ENCODE measurements at regions not wholly inside any gene's neighbourhood (a gene's known extent, or its start where the extent isn't known, plus 50 kb on each side); places are given as distances from the start of the nearest gene placed in this dataset.

GRCh38 chr2:116706396-116706795, 1108.1 kb upstream of the DDX18 start:
- Histone ChIP-seq H3K27me3 (no peaks in the 10 kb centered on the region), H3K27ac (no peak overlapping the region), H3K4me1 (no peaks in the 10 kb centered on the region), H3K4me3 (no peak overlapping the region), H3K36me3 (no peaks in the 10 kb centered on the region), H3K9me3 (no peaks in the 10 kb centered on the region)
- no peak for DNase-seq (ENCODE audit: low spot score in 2 of 2)
- TF ChIP-seq POLR2A (IDR thresholded peaks at IDR 0.05) = no peak
- no peak for TF ChIP-seq POLR2AphosphoS5 (IDR thresholded peaks at IDR 0.05)
- TF ChIP-seq CTCF (IDR thresholded peaks at IDR 0.05) = no peak
- TF ChIP-seq EP300 (IDR thresholded peaks at IDR 0.05) = no peak
- 72% methylated on average over 3 of the region's 3 CpGs for WGBS

- WGBS = 81% methylated on average over 1 of the region's 1 CpG
- no peaks in the 10 kb centered on the region for H3K36me3 ChIP-seq
- no peak for TF ChIP-seq POLR2A (IDR thresholded peaks at IDR 0.05)
- no peak for TF ChIP-seq EP300 (IDR thresholded peaks at IDR 0.05)
- no peak for TF ChIP-seq POLR2AphosphoS5 (IDR thresholded peaks at IDR 0.05)
- TF ChIP-seq CTCF (IDR thresholded peaks at IDR 0.05) = no peak
- no peaks in the 10 kb centered on the region for H3K27me3 ChIP-seq
- peaks cover 7% of the 10 kb centered on the region for H3K9me3 ChIP-seq
- H3K4me1 ChIP-seq = no peaks in the 10 kb centered on the region
- H3K27ac ChIP-seq = no peak overlapping the region
- no peak for DNase-seq (ENCODE audit: low spot score in 2 of 2)
- H3K4me3 ChIP-seq = no peak overlapping the region
Measured at GRCh38 chr2:116716038-116716437, 1098.5 kb upstream of the DDX18 start.

- H3K27ac ChIP-seq = no peak overlapping the region
- no peak overlapping the region for H3K4me3 ChIP-seq
- H3K9me3 ChIP-seq = peaks cover 7% of the 10 kb centered on the region
- DNase-seq (ENCODE audit: low spot score in 2 of 2) = no peak
- WGBS = 87% methylated on average over 2 of the region's 2 CpGs
- TF ChIP-seq EP300 (IDR thresholded peaks at IDR 0.05) (no peak), POLR2AphosphoS5 (IDR thresholded peaks at IDR 0.05) (no peak), CTCF (IDR thresholded peaks at IDR 0.05) (no peak)
- H3K36me3 ChIP-seq = no peaks in the 10 kb centered on the region
- no peaks in the 10 kb centered on the region for H3K4me1 ChIP-seq
- no peaks in the 10 kb centered on the region for H3K27me3 ChIP-seq
Measured at GRCh38 chr2:116716444-116716843, 1098.0 kb upstream of the DDX18 start.

GRCh38 chr2:116717832-116718231, 1096.7 kb upstream of the DDX18 start:
- peaks cover 7% of the 10 kb centered on the region for H3K9me3 ChIP-seq
- WGBS = 70% methylated on average over 4 of the region's 4 CpGs
- TF ChIP-seq POLR2AphosphoS5 (IDR thresholded peaks at IDR 0.05) = no peak
- no peak for TF ChIP-seq EP300 (IDR thresholded peaks at IDR 0.05)
- no peak for TF ChIP-seq POLR2A (IDR thresholded peaks at IDR 0.05)
- no peak for TF ChIP-seq CTCF (IDR thresholded peaks at IDR 0.05)
- no peak for DNase-seq (ENCODE audit: low spot score in 2 of 2)
- no peaks in the 10 kb centered on the region for H3K36me3 ChIP-seq
- no peak overlapping the region for H3K4me3 ChIP-seq
- no peaks in the 10 kb centered on the region for H3K4me1 ChIP-seq
- no peak overlapping the region for H3K27ac ChIP-seq
- no peaks in the 10 kb centered on the region for H3K27me3 ChIP-seq

- no peaks in the 10 kb centered on the region for H3K4me1 ChIP-seq
- H3K27ac ChIP-seq = no peak overlapping the region
- DNase-seq (ENCODE audit: low spot score in 2 of 2) = no peak
- WGBS = 76% methylated on average over 4 of the region's 4 CpGs
- H3K36me3 ChIP-seq = no peaks in the 10 kb centered on the region
- H3K27me3 ChIP-seq = no peaks in the 10 kb centered on the region
- H3K9me3 ChIP-seq = peaks cover 7% of the 10 kb centered on the region
- no peak overlapping the region for H3K4me3 ChIP-seq
- TF ChIP-seq CTCF (IDR thresholded peaks at IDR 0.05) = no peak
- TF ChIP-seq EP300 (IDR thresholded peaks at IDR 0.05) = no peak
- TF ChIP-seq POLR2AphosphoS5 (IDR thresholded peaks at IDR 0.05) = no peak
- TF ChIP-seq POLR2A (IDR thresholded peaks at IDR 0.05) = no peak
Measured at GRCh38 chr2:116718451-116718850, 1096.0 kb upstream of the DDX18 start.

All from suprapubic skin (tissue), 4 donors.